Spleen (tissue), 11 donors: ENCODE measurements at regions not wholly inside any gene's neighbourhood (a gene's known extent, or its start where the extent isn't known, plus 50 kb on each side); places are given as distances from the start of the nearest gene placed in this dataset.
"Not testable (repeated sequence)": the region's sequence is repeated elsewhere in the genome, so short reads cannot be mapped to it uniquely, and the experiment has no call there.

ENCODE experiments used
- DNase-seq: peaks from one replicate; pipeline ENCODE4 v3.0.0-alpha.2; 2020
- H3K27ac ChIP-seq, 8 donors: fragments of 200-600 bp; sonication (generic) in 7 of 8; 1 replicate in 4 of 8; 2 replicates in 4 of 8; pipeline versions ENCODE4 v1.5.0 to v1.8.0; 2016 to 2021; ENCODE audit warnings: inconsistent platforms in 4 of 8, mild to moderate bottlenecking in 4 of 8, moderate library complexity in 1 of 8
- H3K27me3 ChIP-seq, 7 donors: fragments of 200-600 bp; sonication (generic) in 6 of 7; replicated peaks in 1 of 7; 1 replicate in 4 of 7; 2 replicates in 3 of 7; pipeline versions ENCODE4 v1.5.0 to v1.8.0; 2016 to 2021; ENCODE audit warnings: inconsistent platforms in 3 of 7, mild to moderate bottlenecking in 1 of 7
- H3K36me3 ChIP-seq, 6 donors: fragments of 200-600 bp; sonication (generic) in 5 of 6; 1 replicate in 4 of 6; 2 replicates in 2 of 6; pipeline versions ENCODE4 v1.5.0 to v1.8.0; 2016 to 2021; ENCODE audit warnings: inconsistent platforms in 2 of 6
- H3K4me1 ChIP-seq, 6 donors: fragments of 200-600 bp; sonication (generic) in 5 of 6; 1 replicate in 3 of 6; 2 replicates in 3 of 6; pipeline versions ENCODE4 v1.5.0 to v1.8.0; 2016 to 2021; ENCODE audit warnings: inconsistent platforms in 3 of 6
- H3K4me3 ChIP-seq, 8 donors: fragments of 200-600 bp; sonication (generic) in 7 of 8; 1 replicate in 4 of 8; 2 replicates in 4 of 8; pipeline versions ENCODE4 v1.5.0 to v1.8.0; 2016 to 2021; ENCODE audit warnings: inconsistent platforms in 4 of 8, mild to moderate bottlenecking in 4 of 8, moderate library complexity in 2 of 8
- H3K9me3 ChIP-seq, 8 donors: fragments of 200-600 bp; sonication (generic) in 7 of 8; 1 replicate in 4 of 8; 2 replicates in 4 of 8; pipeline versions ENCODE4 v1.5.0 to v1.8.0; 2016 to 2021; ENCODE audit warnings: inconsistent platforms in 4 of 8
- POLR2A ChIP-seq, 3 donors: fragments of 450-650 bp; IDR thresholded peaks; one replicate each; pipeline ENCODE4 v1.5.1; 2017; ENCODE audit warnings: antibody characterized with exemption in 3 of 3, mild to moderate bottlenecking in 1 of 3
- POLR2AphosphoS5 ChIP-seq, 3 donors: sonication (generic); formaldehyde crosslinking; IDR thresholded peaks; one replicate each; pipeline ENCODE4 v1.5.1; 2017; ENCODE audit warnings: antibody characterized with exemption in 3 of 3
- WGBS, 5 donors: extraction: QIAGEN DNeasy Blood & Tissue Kit in 3 of 5; methylation state at CpG; one replicate each; pipeline versions ENCODE4 v1.1.5 to v1.1.7; 2013 to 2018; 5-methylcytosine and 5-hydroxymethylcytosine counted together
- intact Hi-C: fragments of 100-400 bp; cut with DNase I; formaldehyde crosslinking; loops from one replicate; pipeline ENCODE4 v1.15.0; 2023; ENCODE audit warnings: low total_unique reads
- TF ChIP-seq, protein P1 (sequence below), 11 experiments: fragments of 200-600 bp in 7 of 11; fragments of 450-650 bp in 4 of 11; sonication (generic) in 4 of 11; IDR thresholded peaks in 8 of 11; conservative IDR thresholded peaks in 3 of 11; 1 replicate in 7 of 11; 2 replicates in 4 of 11; pipeline versions ENCODE4 v1.4.0 to v1.8.0; 2016 to 2021; ENCODE audit warnings: antibody characterized with exemption in 11 of 11, inconsistent platforms in 4 of 11, mild to moderate bottlenecking in 1 of 11
- donor health status: healthy with polysubstance abuse.
- donor health status: DM: no; HTN: no; CAD: no; lungs with moderate emphysema.
- donor health status: DM: no; HTN: no; CAD: no.
- donor health status: Bipolar disorder and iron deficiency.
- donor health status: healthy.
- donor health status: DM: no; HTN: no; CAD: no.
- donor health status: DM: yes; HTN: yes; CAD: no.

- Histone ChIP-seq H3K27ac (no peak overlapping the region), H3K4me3 (no peak overlapping the region), H3K4me1 (no peaks in the 10 kb centered on the region), H3K27me3 (no peaks in the 10 kb centered on the region), H3K9me3 (peaks cover 0 to 19% (median 14%) of the 10 kb centered on the region in 8 donors), H3K36me3 (no peaks in the 10 kb centered on the region)
- TF ChIP-seq POLR2A (IDR thresholded peaks at IDR 0.05) = no peak
- TF ChIP-seq POLR2AphosphoS5 (IDR thresholded peaks at IDR 0.05) = no peak
- TF ChIP-seq, protein P1, sequence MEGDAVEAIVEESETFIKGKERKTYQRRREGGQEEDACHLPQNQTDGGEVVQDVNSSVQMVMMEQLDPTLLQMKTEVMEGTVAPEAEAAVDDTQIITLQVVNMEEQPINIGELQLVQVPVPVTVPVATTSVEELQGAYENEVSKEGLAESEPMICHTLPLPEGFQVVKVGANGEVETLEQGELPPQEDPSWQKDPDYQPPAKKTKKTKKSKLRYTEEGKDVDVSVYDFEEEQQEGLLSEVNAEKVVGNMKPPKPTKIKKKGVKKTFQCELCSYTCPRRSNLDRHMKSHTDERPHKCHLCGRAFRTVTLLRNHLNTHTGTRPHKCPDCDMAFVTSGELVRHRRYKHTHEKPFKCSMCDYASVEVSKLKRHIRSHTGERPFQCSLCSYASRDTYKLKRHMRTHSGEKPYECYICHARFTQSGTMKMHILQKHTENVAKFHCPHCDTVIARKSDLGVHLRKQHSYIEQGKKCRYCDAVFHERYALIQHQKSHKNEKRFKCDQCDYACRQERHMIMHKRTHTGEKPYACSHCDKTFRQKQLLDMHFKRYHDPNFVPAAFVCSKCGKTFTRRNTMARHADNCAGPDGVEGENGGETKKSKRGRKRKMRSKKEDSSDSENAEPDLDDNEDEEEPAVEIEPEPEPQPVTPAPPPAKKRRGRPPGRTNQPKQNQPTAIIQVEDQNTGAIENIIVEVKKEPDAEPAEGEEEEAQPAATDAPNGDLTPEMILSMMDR (IDR thresholded peaks at IDR 0.05 in 8 of 11, conservative IDR thresholded peaks at IDR 0.05 in 3 of 11) = no peak
- no peak for DNase-seq
- intact Hi-C loops = no loop called here
These were observed 311.8 kb upstream of the CLEC14A start for GRCh38 chr14:38567703-38568102.

DNA sequence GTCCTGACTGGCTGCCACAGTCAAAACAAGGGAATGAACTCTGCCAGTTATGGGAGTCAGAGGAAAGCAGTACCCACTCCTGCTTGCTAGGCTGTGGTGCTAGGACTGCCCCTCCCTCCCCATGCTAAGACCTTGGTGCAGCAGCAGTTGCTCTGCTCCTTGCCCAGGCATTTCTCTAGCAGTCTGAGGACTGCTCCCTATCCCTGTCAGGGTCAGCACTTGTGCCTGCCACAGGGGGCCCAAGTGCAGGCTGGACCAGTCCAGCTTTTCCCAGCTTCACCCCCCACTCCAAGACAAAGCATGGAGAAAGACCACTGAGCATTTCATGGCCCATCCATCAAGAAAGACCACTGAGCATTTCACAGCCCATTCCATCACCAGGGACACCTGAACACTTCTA, 305.8 kb upstream of the CLEC14A start:
- H3K27me3 ChIP-seq = no peaks in the 10 kb centered on the region
- TF ChIP-seq, protein P1 (IDR thresholded peaks at IDR 0.05 in 8 of 11, conservative IDR thresholded peaks at IDR 0.05 in 3 of 11) = no peak
- TF ChIP-seq POLR2AphosphoS5 (IDR thresholded peaks at IDR 0.05) = no peak
- TF ChIP-seq POLR2A (IDR thresholded peaks at IDR 0.05) = no peak
- intact Hi-C loops = no loop called here
- H3K9me3 ChIP-seq = peaks cover 0 to 64% (median 42%) of the 10 kb centered on the region in 8 donors
- no peak for DNase-seq
- H3K4me3 ChIP-seq = no peak overlapping the region
- no peaks in the 10 kb centered on the region for H3K4me1 ChIP-seq
- H3K27ac ChIP-seq = no peak overlapping the region
- H3K36me3 ChIP-seq = no peaks in the 10 kb centered on the region

DNA sequence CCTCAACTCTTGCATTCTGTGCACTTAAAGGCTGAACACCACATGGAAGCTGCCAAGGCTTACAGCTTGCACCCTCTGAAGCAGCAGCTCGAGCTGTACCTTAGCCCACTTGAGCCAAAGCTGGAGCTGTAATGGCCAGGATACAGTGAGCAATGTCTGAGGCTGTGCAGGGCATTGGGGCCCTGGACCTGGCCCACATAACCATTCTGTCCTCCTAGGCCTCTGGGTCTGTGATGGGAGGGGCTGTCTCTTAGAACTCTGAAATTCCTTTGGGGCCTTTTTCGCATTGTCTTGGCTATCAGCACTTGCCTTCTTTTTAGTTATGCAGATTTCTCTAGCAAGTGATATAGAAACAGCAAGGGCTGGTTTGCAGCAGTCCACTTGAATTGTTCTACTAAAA, 303.8 kb upstream of the CLEC14A start:
- intact Hi-C loops = no loop called here
- Histone ChIP-seq H3K27ac (no peak overlapping the region), H3K36me3 (no peaks in the 10 kb centered on the region), H3K4me1 (no peaks in the 10 kb centered on the region), H3K9me3 (peaks cover 0 to 64% (median 42%) of the 10 kb centered on the region in 8 donors), H3K27me3 (no peaks in the 10 kb centered on the region), H3K4me3 (no peak overlapping the region)
- no peak for TF ChIP-seq POLR2A (IDR thresholded peaks at IDR 0.05)
- TF ChIP-seq, protein P1 (IDR thresholded peaks at IDR 0.05 in 8 of 11, conservative IDR thresholded peaks at IDR 0.05 in 3 of 11) = no peak
- no peak for TF ChIP-seq POLR2AphosphoS5 (IDR thresholded peaks at IDR 0.05)
- 54 to 88% (median 74%) methylated on average over 2 of the region's 2 CpGs for WGBS, 5 donors
- DNase-seq = no peak

- H3K4me1 ChIP-seq, H3K4me3 ChIP-seq, intact Hi-C loops, H3K27me3 ChIP-seq, H3K27ac ChIP-seq, H3K36me3 ChIP-seq, DNase-seq: not testable (repeated sequence)
- peaks cover 0 to 47% (median 28%) of the 10 kb centered on the region in 8 donors for H3K9me3 ChIP-seq
These were observed 301.5 kb upstream of the CLEC14A start for GRCh38 chr14:38557391-38557790.

DNA sequence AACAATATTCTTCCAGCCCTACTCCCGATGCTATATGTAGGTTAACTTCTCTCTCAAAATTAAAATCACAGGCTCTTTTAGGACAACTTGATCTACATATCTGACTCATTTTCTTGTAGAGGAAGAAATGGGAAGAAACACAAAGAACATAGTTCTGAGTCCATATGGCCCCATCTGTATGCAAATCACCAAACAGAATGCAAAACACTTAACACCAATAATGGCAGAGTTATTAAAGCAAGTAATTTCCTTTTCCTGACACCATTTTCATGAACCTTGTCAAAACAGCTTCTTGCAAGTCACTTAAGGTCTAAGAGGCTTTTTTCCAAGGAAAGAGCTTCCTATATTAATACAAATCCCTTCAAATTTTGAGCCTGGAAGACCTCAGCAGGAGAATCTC, 300.4 kb upstream of the CLEC14A start:
- no peaks in the 10 kb centered on the region for H3K36me3 ChIP-seq
- WGBS, 5 donors = 53 to 82% (median 73%) methylated on average over 1 of the region's 1 CpG

More for the DNA sequence above, 300.4 kb upstream of the CLEC14A start:
- no peaks in the 10 kb centered on the region for H3K27me3 ChIP-seq
- intact Hi-C loops = no loop called here
- no peak for DNase-seq
- H3K27ac ChIP-seq = no peak overlapping the region
- TF ChIP-seq POLR2A (IDR thresholded peaks at IDR 0.05) (no peak), POLR2AphosphoS5 (IDR thresholded peaks at IDR 0.05) (no peak)
- TF ChIP-seq, protein P1 (IDR thresholded peaks at IDR 0.05 in 8 of 11, conservative IDR thresholded peaks at IDR 0.05 in 3 of 11) = no peak
- no peak overlapping the region for H3K4me3 ChIP-seq
- peaks cover 0 to 36% (median 25%) of the 10 kb centered on the region in 8 donors for H3K9me3 ChIP-seq
- H3K4me1 ChIP-seq = no peaks in the 10 kb centered on the region
